HepG2 (cell line): ENCODE measurements at regions not wholly inside any gene's neighbourhood (a gene's known extent, or its start where the extent isn't known, plus 50 kb on each side); places are given as distances from the start of the nearest gene placed in this dataset.

ENCODE experiments used
- ATAC-seq: fragments of 200-7000 bp; cut with Tn5 transposase; 3 replicates; pipeline ENCODE4 v1.9.1; 2020; ENCODE audit warnings: mild to moderate bottlenecking, moderate library complexity
- BruUV-seq: library from RNA; stranded (reverse); fragments of 400-500 nt; replicated peaks from 2 replicates; lab custom pipeline; 2021; lab: Mats Ljungman, UMichigan
- CTCF ChIA-PET: fragments of 300-600 bp; formaldehyde crosslinking; extraction: SDS; loops from one replicate; lab custom pipeline; 2021; ENCODE audit warnings: low total read pairs, inconsistent platforms, low intra/inter-chr PET ratio; lab: Yijun Ruan, JAX
- POLR2A ChIA-PET: fragments of 350-600 bp; sonication (Branson Sonifier 250); formaldehyde crosslinking; loops from one replicate; lab custom pipeline; 2020; ENCODE audit warnings: antibody characterized with exemption, inconsistent platforms; lab: Yijun Ruan, JAX
- DNase-seq: peaks from one replicate; pipeline ENCODE4 v3.0.0-alpha.2; 2015; ENCODE audit warnings: low spot score
- FAIRE-seq: peaks from 3 replicates; lab custom pipeline; 2011; peaks lifted over from hg19 to GRCh38; lab: Jason Lieb, UNC
- H2AFZ ChIP-seq: one replicate; pipeline ENCODE4 v1.6.1; 2011; ENCODE audit warnings: low read length, inconsistent platforms
- H3K27ac ChIP-seq: fragments of 300-600 bp; 3 replicates; pipeline ENCODE4 v1.8.0; 2011; ENCODE audit warnings: mixed run types, mild to moderate bottlenecking, mixed read lengths, low read length, inconsistent platforms; ENCODE audit not compliant: insufficient read depth; ENCODE audit errors: extremely low read length
- H3K27me3 ChIP-seq, 2 experiments: fragments of 200-600 bp in 1 of 2; 2 replicates in 1 of 2; 3 replicates in 1 of 2; pipeline versions ENCODE4 v1.6.0 to v1.8.0; 2011; ENCODE audit warnings: low read length in 2 of 2, mild to moderate bottlenecking in 2 of 2, moderate library complexity in 2 of 2, inconsistent platforms in 1 of 2; ENCODE audit not compliant: insufficient read depth in 2 of 2, control insufficient read depth in 1 of 2
- H3K36me3 ChIP-seq, 2 experiments: fragments of 200-600 bp in 1 of 2; replicated peaks in 1 of 2; 2 replicates in 1 of 2; 3 replicates in 1 of 2; pipeline versions ENCODE4 v1.5.1 to v1.8.0; 2011; ENCODE audit warnings: low read length in 2 of 2, inconsistent platforms in 1 of 2; ENCODE audit not compliant: insufficient read depth in 2 of 2, control insufficient read depth in 1 of 2
- H3K4me1 ChIP-seq: 2 replicates; pipeline ENCODE4 v1.5.1; 2012; ENCODE audit warnings: low read length, inconsistent platforms; ENCODE audit not compliant: insufficient read depth
- H3K4me2 ChIP-seq: 2 replicates; pipeline ENCODE4 v1.6.0; 2011; ENCODE audit warnings: low read depth, low read length, inconsistent platforms
- H3K4me3 ChIP-seq, 3 experiments: fragments of 200-600 bp in 1 of 3; sonication (generic), shearing (Covaris generic) in 1 of 3; replicated peaks in 1 of 3; 2 replicates each; pipeline ENCODE4 v1.5.1; 2011 to 2016; ENCODE audit warnings: low read length in 3 of 3, inconsistent platforms in 2 of 3, low read depth in 2 of 3, mild to moderate bottlenecking in 2 of 3, control low read depth in 1 of 3, mixed read lengths in 1 of 3; ENCODE audit not compliant: insufficient read depth in 1 of 3
- H3K79me2 ChIP-seq: one replicate; pipeline ENCODE4 v1.6.1; 2011; ENCODE audit warnings: low read length, inconsistent platforms; ENCODE audit not compliant: insufficient read depth
- H3K9ac ChIP-seq: 2 replicates; pipeline ENCODE4 v1.6.0; 2011; ENCODE audit warnings: mild to moderate bottlenecking, low read depth, low read length, inconsistent platforms; ENCODE audit not compliant: insufficient read depth
- H3K9me3 ChIP-seq: 2 replicates; pipeline ENCODE4 v1.5.1; 2012; ENCODE audit warnings: mild to moderate bottlenecking, low read length
- H4K20me1 ChIP-seq: 2 replicates; pipeline ENCODE4 v1.6.0; 2011; ENCODE audit warnings: inconsistent platforms, mild to moderate bottlenecking, low read length, moderate library complexity; ENCODE audit not compliant: insufficient read depth
- CEBPB ChIP-seq: IDR thresholded peaks from 2 replicates; pipeline ENCODE4 v1.6.1; 2011; ENCODE audit warnings: low read depth, low read length, improper control_type of control experiment, borderline replicate concordance
- FOXK1 ChIP-seq: sonication (generic); formaldehyde crosslinking; IDR thresholded peaks from 2 replicates; pipeline ENCODE4 v1.4.0; 2020; ENCODE audit warnings: low read depth, missing genetic modification reagents, borderline replicate concordance
- HOXA3 ChIP-seq: sonication (generic); formaldehyde crosslinking; IDR thresholded peaks from 2 replicates; pipeline ENCODE4 v1.5.0; 2020; ENCODE audit warnings: missing genetic modification reagents
- IRF2 ChIP-seq: IDR thresholded peaks from 2 replicates; pipeline ENCODE4 v1.6.1; 2018; ENCODE audit warnings: missing genetic modification reagents, missing compliant biosample characterization
- MTA1 ChIP-seq: sonication (generic); formaldehyde crosslinking; IDR thresholded peaks from 2 replicates; pipeline ENCODE4 v1.4.0; 2020; ENCODE audit warnings: missing genetic modification reagents, mild to moderate bottlenecking, borderline replicate concordance
- RCOR2 ChIP-seq: IDR thresholded peaks from 2 replicates; pipeline ENCODE4 v1.6.1; 2016; ENCODE audit warnings: missing biosample characterization, missing genetic modification reagents
- SMC3 ChIP-seq: IDR thresholded peaks from 2 replicates; pipeline ENCODE4 v1.6.1; 2011; ENCODE audit warnings: low read length, improper control_type of control experiment
- ZC3H4 ChIP-seq: sonication (generic); formaldehyde crosslinking; IDR thresholded peaks from 2 replicates; pipeline ENCODE4 v1.4.0; 2020; ENCODE audit warnings: missing genetic modification reagents, borderline replicate concordance
- ZNF530 ChIP-seq: sonication (generic); formaldehyde crosslinking; IDR thresholded peaks from 2 replicates; pipeline ENCODE4 v1.5.0; 2020; ENCODE audit warnings: low read depth, mild to moderate bottlenecking, missing genetic modification reagents
- WGBS: methylation state at CpG from one replicate; pipeline ENCODE4 v1.1.6; 2017; ENCODE audit warnings: low lambda C conversion rate; 5-methylcytosine and 5-hydroxymethylcytosine counted together
- in situ Hi-C: cut with HindIII; loops from 2 replicates; pipeline ENCODE4 v1.10.0; 2017; ENCODE audit warnings: low pct_unique_long_range_greater_than_20kb; ENCODE audit not compliant: extremely low pct_ligation_motif_present
- intact Hi-C: fragments of 100-400 bp; cut with micrococcal nuclease; formaldehyde crosslinking; loops from one replicate; pipeline ENCODE4 v1.10.0; 2022; ENCODE audit not compliant: unreplicated experiment
- TF ChIP-seq, protein P1 (sequence below): sonication (generic); formaldehyde crosslinking; IDR thresholded peaks from 2 replicates; pipeline ENCODE4 v1.5.1; 2020; ENCODE audit warnings: mild to moderate bottlenecking, missing genetic modification reagents, borderline replicate concordance
- TF ChIP-seq, protein P2 (sequence below): sonication (generic); formaldehyde crosslinking; IDR thresholded peaks from 2 replicates; pipeline ENCODE4 v1.4.0; 2020; ENCODE audit warnings: missing genetic modification reagents
- TF ChIP-seq, protein P3 (sequence below): sonication (generic); formaldehyde crosslinking; IDR thresholded peaks from one replicate; pipeline ENCODE4 v1.5.1; 2020; ENCODE audit warnings: mild to moderate bottlenecking, missing genetic modification reagents; ENCODE audit errors: not compliant biosample characterization

DNA sequence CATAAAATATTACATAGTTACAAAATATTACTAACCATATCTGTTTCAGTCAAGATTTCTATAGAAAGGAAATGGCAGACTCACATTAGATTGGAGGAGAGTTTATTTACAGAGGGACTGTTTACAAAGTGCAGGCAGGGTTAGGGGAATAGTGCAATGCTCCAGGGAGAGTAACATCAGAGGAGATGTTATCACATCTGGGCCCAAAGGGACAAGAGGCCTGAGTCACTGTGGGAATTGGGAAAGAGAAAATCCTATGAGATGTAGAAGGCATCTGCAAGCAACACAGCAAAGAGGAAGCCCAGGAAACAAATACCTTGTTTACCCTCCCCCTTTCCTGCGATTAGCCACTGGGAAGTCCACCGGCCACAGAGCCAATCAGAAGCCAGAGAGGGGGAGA, 227.3 kb upstream of the TANK start:
- Histone ChIP-seq H3K27ac (no peak overlapping the region), H4K20me1 (no peaks in the 10 kb centered on the region), H3K4me3 (no peak overlapping the region), H3K9ac (no peak overlapping the region), H3K36me3 (no peaks in the 10 kb centered on the region), H3K27me3 (no peaks in the 10 kb centered on the region), H3K79me2 (no peaks in the 10 kb centered on the region), H3K4me2 (no peak overlapping the region), H2AFZ (no peak overlapping the region), H3K4me1 (peaks cover 28% of the 10 kb centered on the region), H3K9me3 (no peaks in the 10 kb centered on the region)
- ATAC-seq (peak; percentile 86), FAIRE-seq (no peak), DNase-seq (peak; percentile 79)
- no TSS peak for BruUV-seq
- in situ Hi-C loops = no loop called here
- ChIA-PET POLR2A (no interaction called here), CTCF (no interaction called here)
- 3% methylated on average over 2 of the region's 2 CpGs for WGBS
- intact Hi-C loops = no loop called here
- no peak for TF ChIP-seq ZNF530
- peak; percentile 53; the same call in 1 of the 2 replicates for TF ChIP-seq FOXK1 (CRISPR knock-in tag)
- TF ChIP-seq HOXA3 (CRISPR knock-in tag) = no peak
- no peak for TF ChIP-seq MTA1 (CRISPR knock-in tag)
- no peak for TF ChIP-seq IRF2 (CRISPR knock-in tag)
- TF ChIP-seq, protein P1, sequence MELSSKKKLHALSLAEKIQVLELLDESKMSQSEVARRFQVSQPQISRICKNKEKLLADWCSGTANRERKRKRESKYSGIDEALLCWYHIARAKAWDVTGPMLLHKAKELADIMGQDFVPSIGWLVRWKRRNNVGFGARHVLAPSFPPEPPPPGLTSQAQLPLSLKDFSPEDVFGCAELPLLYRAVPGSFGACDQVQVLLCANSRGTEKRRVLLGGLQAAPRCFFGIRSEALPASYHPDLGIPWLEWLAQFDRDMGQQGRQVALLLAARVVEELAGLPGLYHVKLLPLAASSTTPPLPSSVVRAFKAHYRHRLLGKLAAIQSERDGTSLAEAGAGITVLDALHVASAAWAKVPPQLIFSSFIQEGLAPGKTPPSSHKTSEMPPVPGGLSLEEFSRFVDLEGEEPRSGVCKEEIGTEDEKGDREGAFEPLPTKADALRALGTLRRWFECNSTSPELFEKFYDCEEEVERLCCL (CRISPR knock-in tag) = no peak
- TF ChIP-seq RCOR2 (CRISPR knock-in tag) = no peak
- TF ChIP-seq, protein P2, sequence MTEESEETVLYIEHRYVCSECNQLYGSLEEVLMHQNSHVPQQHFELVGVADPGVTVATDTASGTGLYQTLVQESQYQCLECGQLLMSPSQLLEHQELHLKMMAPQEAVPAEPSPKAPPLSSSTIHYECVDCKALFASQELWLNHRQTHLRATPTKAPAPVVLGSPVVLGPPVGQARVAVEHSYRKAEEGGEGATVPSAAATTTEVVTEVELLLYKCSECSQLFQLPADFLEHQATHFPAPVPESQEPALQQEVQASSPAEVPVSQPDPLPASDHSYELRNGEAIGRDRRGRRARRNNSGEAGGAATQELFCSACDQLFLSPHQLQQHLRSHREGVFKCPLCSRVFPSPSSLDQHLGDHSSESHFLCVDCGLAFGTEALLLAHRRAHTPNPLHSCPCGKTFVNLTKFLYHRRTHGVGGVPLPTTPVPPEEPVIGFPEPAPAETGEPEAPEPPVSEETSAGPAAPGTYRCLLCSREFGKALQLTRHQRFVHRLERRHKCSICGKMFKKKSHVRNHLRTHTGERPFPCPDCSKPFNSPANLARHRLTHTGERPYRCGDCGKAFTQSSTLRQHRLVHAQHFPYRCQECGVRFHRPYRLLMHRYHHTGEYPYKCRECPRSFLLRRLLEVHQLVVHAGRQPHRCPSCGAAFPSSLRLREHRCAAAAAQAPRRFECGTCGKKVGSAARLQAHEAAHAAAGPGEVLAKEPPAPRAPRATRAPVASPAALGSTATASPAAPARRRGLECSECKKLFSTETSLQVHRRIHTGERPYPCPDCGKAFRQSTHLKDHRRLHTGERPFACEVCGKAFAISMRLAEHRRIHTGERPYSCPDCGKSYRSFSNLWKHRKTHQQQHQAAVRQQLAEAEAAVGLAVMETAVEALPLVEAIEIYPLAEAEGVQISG (CRISPR knock-in tag) = no peak
- TF ChIP-seq ZC3H4 (CRISPR knock-in tag) = no peak
- TF ChIP-seq, protein P3, sequence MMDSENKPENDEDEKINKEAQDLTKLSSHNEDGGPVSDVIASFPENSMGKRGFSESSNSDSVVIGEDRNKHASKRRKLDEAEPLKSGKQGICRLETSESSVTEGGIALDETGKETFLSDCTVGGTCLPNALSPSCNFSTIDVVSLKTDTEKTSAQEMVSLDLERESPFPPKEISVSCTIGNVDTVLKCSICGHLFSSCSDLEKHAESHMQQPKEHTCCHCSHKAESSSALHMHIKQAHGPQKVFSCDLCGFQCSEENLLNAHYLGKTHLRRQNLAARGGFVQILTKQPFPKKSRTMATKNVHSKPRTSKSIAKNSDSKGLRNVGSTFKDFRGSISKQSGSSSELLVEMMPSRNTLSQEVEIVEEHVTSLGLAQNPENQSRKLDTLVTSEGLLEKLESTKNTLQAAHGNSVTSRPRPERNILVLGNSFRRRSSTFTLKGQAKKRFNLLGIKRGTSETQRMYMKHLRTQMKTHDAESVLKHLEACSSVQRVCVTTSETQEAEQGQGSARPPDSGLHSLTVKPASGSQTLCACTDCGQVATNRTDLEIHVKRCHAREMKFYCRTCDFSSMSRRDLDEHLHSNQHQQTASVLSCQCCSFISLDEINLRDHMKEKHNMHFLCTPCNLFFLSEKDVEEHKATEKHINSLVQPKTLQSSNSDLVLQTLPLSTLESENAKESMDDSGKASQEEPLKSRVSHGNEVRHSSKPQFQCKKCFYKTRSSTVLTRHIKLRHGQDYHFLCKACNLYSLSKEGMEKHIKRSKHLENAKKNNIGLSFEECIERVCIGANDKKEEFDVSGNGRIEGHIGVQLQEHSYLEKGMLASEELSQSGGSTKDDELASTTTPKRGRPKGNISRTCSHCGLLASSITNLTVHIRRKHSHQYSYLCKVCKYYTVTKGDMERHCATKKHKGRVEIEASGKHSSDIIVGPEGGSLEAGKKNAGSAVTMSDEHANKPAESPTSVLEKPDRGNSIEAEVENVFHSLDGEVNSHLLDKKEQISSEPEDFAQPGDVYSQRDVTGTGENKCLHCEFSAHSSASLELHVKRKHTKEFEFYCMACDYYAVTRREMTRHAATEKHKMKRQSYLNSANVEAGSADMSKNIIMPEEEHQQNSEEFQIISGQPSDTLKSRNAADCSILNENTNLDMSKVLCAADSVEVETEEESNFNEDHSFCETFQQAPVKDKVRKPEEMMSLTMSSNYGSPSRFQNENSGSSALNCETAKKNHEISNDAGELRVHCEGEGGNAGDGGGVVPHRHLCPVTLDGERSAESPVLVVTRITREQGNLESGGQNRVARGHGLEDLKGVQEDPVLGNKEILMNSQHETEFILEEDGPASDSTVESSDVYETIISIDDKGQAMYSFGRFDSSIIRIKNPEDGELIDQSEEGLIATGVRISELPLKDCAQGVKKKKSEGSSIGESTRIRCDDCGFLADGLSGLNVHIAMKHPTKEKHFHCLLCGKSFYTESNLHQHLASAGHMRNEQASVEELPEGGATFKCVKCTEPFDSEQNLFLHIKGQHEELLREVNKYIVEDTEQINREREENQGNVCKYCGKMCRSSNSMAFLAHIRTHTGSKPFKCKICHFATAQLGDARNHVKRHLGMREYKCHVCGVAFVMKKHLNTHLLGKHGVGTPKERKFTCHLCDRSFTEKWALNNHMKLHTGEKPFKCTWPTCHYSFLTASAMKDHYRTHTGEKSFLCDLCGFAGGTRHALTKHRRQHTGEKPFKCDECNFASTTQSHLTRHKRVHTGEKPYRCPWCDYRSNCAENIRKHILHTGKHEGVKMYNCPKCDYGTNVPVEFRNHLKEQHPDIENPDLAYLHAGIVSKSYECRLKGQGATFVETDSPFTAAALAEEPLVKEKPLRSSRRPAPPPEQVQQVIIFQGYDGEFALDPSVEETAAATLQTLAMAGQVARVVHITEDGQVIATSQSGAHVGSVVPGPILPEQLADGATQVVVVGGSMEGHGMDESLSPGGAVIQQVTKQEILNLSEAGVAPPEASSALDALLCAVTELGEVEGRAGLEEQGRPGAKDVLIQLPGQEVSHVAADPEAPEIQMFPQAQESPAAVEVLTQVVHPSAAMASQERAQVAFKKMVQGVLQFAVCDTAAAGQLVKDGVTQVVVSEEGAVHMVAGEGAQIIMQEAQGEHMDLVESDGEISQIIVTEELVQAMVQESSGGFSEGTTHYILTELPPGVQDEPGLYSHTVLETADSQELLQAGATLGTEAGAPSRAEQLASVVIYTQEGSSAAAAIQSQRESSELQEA (CRISPR knock-in tag) = no peak
- peak; percentile 78; the same call in 1 of the 2 replicates for TF ChIP-seq CEBPB
- TF ChIP-seq SMC3 = no peak
